Breast epithelium (tissue), 3 donors: ENCODE measurements at regions not wholly inside any gene's neighbourhood (a gene's known extent, or its start where the extent isn't known, plus 50 kb on each side); places are given as distances from the start of the nearest gene placed in this dataset.

ENCODE experiments used
- POLR2AphosphoS5 ChIP-seq, 3 donors: sonication (generic); formaldehyde crosslinking; IDR thresholded peaks; one replicate each; pipeline ENCODE4 v1.6.1; 2017; ENCODE audit warnings: antibody characterized with exemption in 3 of 3
- TF ChIP-seq, protein P1 (sequence below), 3 donors: fragments of 450-650 bp; IDR thresholded peaks; one replicate each; pipeline ENCODE4 v1.5.1; 2016 to 2017; ENCODE audit warnings: antibody characterized with exemption in 3 of 3, mild to moderate bottlenecking in 3 of 3, moderate library complexity in 3 of 3

DNA sequence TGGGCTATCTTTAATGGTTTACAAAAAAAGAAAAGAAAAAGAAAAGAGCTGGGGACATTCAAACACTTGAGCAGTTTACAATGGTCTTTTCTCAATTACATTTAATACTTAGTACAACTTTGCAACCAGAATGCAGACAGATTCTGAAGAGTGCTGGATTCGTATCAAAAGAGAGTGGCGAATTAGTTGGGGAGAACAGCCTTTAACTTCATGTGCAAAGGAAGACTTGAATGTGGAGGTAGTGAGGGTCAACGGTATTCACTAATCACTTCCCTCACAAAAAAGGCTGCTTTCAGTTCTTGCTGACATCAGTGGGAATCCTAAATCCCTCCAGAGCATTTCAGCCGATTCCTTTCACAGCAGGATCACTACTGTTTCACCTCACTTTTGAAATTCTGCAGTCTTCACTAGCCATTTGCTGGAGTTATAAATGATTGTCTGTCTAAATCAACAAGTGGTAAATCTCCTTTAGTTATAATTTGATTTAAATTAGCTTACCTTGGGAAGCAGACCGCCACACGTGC lies 323.0 kb upstream of the SEMA6D start:
- no peak for TF ChIP-seq POLR2AphosphoS5 (IDR thresholded peaks at IDR 0.05)
- TF ChIP-seq, protein P1, sequence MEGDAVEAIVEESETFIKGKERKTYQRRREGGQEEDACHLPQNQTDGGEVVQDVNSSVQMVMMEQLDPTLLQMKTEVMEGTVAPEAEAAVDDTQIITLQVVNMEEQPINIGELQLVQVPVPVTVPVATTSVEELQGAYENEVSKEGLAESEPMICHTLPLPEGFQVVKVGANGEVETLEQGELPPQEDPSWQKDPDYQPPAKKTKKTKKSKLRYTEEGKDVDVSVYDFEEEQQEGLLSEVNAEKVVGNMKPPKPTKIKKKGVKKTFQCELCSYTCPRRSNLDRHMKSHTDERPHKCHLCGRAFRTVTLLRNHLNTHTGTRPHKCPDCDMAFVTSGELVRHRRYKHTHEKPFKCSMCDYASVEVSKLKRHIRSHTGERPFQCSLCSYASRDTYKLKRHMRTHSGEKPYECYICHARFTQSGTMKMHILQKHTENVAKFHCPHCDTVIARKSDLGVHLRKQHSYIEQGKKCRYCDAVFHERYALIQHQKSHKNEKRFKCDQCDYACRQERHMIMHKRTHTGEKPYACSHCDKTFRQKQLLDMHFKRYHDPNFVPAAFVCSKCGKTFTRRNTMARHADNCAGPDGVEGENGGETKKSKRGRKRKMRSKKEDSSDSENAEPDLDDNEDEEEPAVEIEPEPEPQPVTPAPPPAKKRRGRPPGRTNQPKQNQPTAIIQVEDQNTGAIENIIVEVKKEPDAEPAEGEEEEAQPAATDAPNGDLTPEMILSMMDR (IDR thresholded peaks at IDR 0.05) = no peak
